CD14-positive monocyte (primary cell): ENCODE measurements at regions not wholly inside any gene's neighbourhood (a gene's known extent, or its start where the extent isn't known, plus 50 kb on each side); places are given as distances from the start of the nearest gene placed in this dataset.

Experiments used
- DNase-seq, 3 donors: peaks; one replicate each; pipeline ENCODE4 v3.0.0-alpha.2; 2011 to 2022
- H2AFZ ChIP-seq: 2 replicates; pipeline ENCODE4 v1.6.0; 2012; ENCODE audit warnings: mild to moderate bottlenecking, low read depth, low read length, inconsistent platforms; ENCODE audit not compliant: insufficient read depth, poor library complexity, severe bottlenecking
- H3K27ac ChIP-seq, 2 donors: 1 replicate in 1 of 2; 2 replicates in 1 of 2; pipeline ENCODE4 v1.5.1; 2012 to 2013; ENCODE audit warnings: low read length in 2 of 2, control low read depth in 1 of 2, inconsistent platforms in 1 of 2, low read depth in 1 of 2, mild to moderate bottlenecking in 1 of 2
- H3K27me3 ChIP-seq, 2 donors: one replicate each; pipeline versions ENCODE4 v1.6.0 to v1.6.1; 2011 to 2013; ENCODE audit warnings: low read length in 2 of 2; ENCODE audit not compliant: control insufficient read depth in 2 of 2, insufficient read depth in 2 of 2
- H3K36me3 ChIP-seq, 2 donors: replicated peaks in 1 of 2; 1 replicate in 1 of 2; 2 replicates in 1 of 2; pipeline versions ENCODE4 v1.5.1 to v1.6.1; 2012 to 2013; ENCODE audit warnings: low read length in 2 of 2, control low read depth in 1 of 2, inconsistent platforms in 1 of 2, mild to moderate bottlenecking in 1 of 2; ENCODE audit not compliant: insufficient read depth in 2 of 2, control insufficient read depth in 1 of 2
- H3K4me1 ChIP-seq, 2 donors: 1 replicate in 1 of 2; 2 replicates in 1 of 2; pipeline versions ENCODE4 v1.5.1 to v1.6.1; 2012 to 2013; ENCODE audit warnings: low read length in 2 of 2, control low read depth in 1 of 2, inconsistent platforms in 1 of 2, mild to moderate bottlenecking in 1 of 2, moderate library complexity in 1 of 2; ENCODE audit not compliant: insufficient read depth in 2 of 2, control insufficient read depth in 1 of 2
- H3K4me2 ChIP-seq: replicated peaks from 2 replicates; pipeline ENCODE3; 2012; ENCODE audit warnings: low read length, moderate library complexity, mild to moderate bottlenecking; ENCODE audit not compliant: poor library complexity, severe bottlenecking; ENCODE audit errors: extremely low read depth
- H3K4me3 ChIP-seq, 3 experiments: fragments of 200-600 bp in 1 of 3; sonication (generic) in 1 of 3; replicated peaks in 1 of 3; 1 replicate in 2 of 3; 2 replicates in 1 of 3; pipeline ENCODE4 v1.5.1; 2011 to 2013; ENCODE audit warnings: low read length in 3 of 3, mild to moderate bottlenecking in 3 of 3, control low read depth in 2 of 3, low read depth in 2 of 3, inconsistent platforms in 1 of 3, moderate library complexity in 1 of 3
- H3K79me2 ChIP-seq: 2 replicates; pipeline ENCODE4 v1.6.0; 2012; ENCODE audit warnings: mild to moderate bottlenecking, control low read depth, inconsistent platforms, low read length, moderate library complexity; ENCODE audit not compliant: insufficient read depth
- H3K9ac ChIP-seq: 2 replicates; pipeline ENCODE4 v1.6.0; 2017; ENCODE audit warnings: low read length, mild to moderate bottlenecking; ENCODE audit not compliant: insufficient read depth, poor library complexity, severe bottlenecking
- H3K9me3 ChIP-seq, 2 donors: replicated peaks in 1 of 2; 1 replicate in 1 of 2; 2 replicates in 1 of 2; pipeline versions ENCODE4 v1.5.1 to v1.6.1; 2012 to 2013; ENCODE audit warnings: low read length in 2 of 2, control low read depth in 1 of 2; ENCODE audit not compliant: control insufficient read depth in 1 of 2, insufficient read depth in 1 of 2
- H4K20me1 ChIP-seq: 2 replicates; pipeline ENCODE4 v1.6.0; 2012; ENCODE audit warnings: mild to moderate bottlenecking, low read length, control low read depth, moderate library complexity; ENCODE audit not compliant: insufficient read depth
- H3K27ac Mint-ChIP-seq, 7 donors: one replicate each; pipeline ENCODE4 v1.8.0; 2020; ENCODE audit warnings: mild to moderate bottlenecking in 7 of 7, mixed read lengths in 7 of 7, moderate library complexity in 6 of 7, inconsistent platforms in 2 of 7
- H3K27me3 Mint-ChIP-seq, 3 donors: one replicate each; pipeline ENCODE4 v1.8.0; 2021 to 2022; ENCODE audit warnings: low read depth in 3 of 3, mild to moderate bottlenecking in 3 of 3, mixed read lengths in 3 of 3, moderate library complexity in 3 of 3, inconsistent platforms in 1 of 3
- H3K36me3 Mint-ChIP-seq, 2 donors: one replicate each; pipeline ENCODE4 v1.8.0; 2020; ENCODE audit warnings: mixed read lengths in 2 of 2, inconsistent platforms in 1 of 2, mild to moderate bottlenecking in 1 of 2
- H3K4me1 Mint-ChIP-seq: one replicate; pipeline ENCODE4 v1.8.0; 2020; ENCODE audit warnings: mild to moderate bottlenecking, mixed read lengths
- H3K4me3 Mint-ChIP-seq, 2 donors: one replicate each; pipeline ENCODE4 v1.8.0; 2020; ENCODE audit warnings: mild to moderate bottlenecking in 2 of 2, mixed read lengths in 2 of 2, moderate library complexity in 1 of 2
- H3K9me3 Mint-ChIP-seq, 7 donors: one replicate each; pipeline ENCODE4 v1.8.0; 2020 to 2022; ENCODE audit warnings: mixed read lengths in 7 of 7, mild to moderate bottlenecking in 6 of 7, moderate library complexity in 6 of 7, inconsistent platforms in 2 of 7
- WGBS: methylation state at CpG from one replicate; pipeline ENCODE4 v1.1.5; 2013; ENCODE audit warnings: missing lambda C conversion rate; ENCODE audit not compliant: insufficient coverage; 5-methylcytosine and 5-hydroxymethylcytosine counted together
- intact Hi-C, 2 donors: fragments of 100-400 bp; cut with micrococcal nuclease; formaldehyde crosslinking; loops; one replicate each; pipeline versions ENCODE4 v1.15.0 to v1.15.1; 2023
- TF ChIP-seq, protein P1 (sequence below): fragments of 200-600 bp; IDR thresholded peaks from one replicate; pipeline ENCODE4 v1.8.0; 2022; ENCODE audit warnings: antibody characterized with exemption, mild to moderate bottlenecking

GRCh38 chr7:51455086-51455485 is 138.5 kb upstream of the COBL start:
- no peaks in the 10 kb centered on the region for H4K20me1 ChIP-seq
- WGBS = 75% methylated on average over 3 of the region's 3 CpGs
- no peaks in the 10 kb centered on the region for H3K36me3 Mint-ChIP-seq
- H2AFZ ChIP-seq = no peak overlapping the region
- H3K4me2 ChIP-seq = no peak overlapping the region
- H3K4me3 ChIP-seq = no peak overlapping the region
- H3K4me1 Mint-ChIP-seq = no peaks in the 10 kb centered on the region
- intact Hi-C loops = no loop called here
- H3K27ac Mint-ChIP-seq = no peak overlapping the region
- H3K9ac ChIP-seq = no peak overlapping the region
- peaks cover 0 to 7% (median 0%) of the 10 kb centered on the region in 3 donors for H3K27me3 Mint-ChIP-seq
- no peaks in the 10 kb centered on the region for H3K27me3 ChIP-seq
- no peaks in the 10 kb centered on the region for H3K79me2 ChIP-seq
- DNase-seq = no peak
- TF ChIP-seq, protein P1, sequence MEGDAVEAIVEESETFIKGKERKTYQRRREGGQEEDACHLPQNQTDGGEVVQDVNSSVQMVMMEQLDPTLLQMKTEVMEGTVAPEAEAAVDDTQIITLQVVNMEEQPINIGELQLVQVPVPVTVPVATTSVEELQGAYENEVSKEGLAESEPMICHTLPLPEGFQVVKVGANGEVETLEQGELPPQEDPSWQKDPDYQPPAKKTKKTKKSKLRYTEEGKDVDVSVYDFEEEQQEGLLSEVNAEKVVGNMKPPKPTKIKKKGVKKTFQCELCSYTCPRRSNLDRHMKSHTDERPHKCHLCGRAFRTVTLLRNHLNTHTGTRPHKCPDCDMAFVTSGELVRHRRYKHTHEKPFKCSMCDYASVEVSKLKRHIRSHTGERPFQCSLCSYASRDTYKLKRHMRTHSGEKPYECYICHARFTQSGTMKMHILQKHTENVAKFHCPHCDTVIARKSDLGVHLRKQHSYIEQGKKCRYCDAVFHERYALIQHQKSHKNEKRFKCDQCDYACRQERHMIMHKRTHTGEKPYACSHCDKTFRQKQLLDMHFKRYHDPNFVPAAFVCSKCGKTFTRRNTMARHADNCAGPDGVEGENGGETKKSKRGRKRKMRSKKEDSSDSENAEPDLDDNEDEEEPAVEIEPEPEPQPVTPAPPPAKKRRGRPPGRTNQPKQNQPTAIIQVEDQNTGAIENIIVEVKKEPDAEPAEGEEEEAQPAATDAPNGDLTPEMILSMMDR = no peak
- H3K27ac ChIP-seq = no peak overlapping the region
- H3K4me3 Mint-ChIP-seq = no peak overlapping the region
- H3K9me3 ChIP-seq = no peaks in the 10 kb centered on the region
- no peaks in the 10 kb centered on the region for H3K4me1 ChIP-seq
- peaks cover 1 to 17% (median 4%) of the 10 kb centered on the region in 7 donors for H3K9me3 Mint-ChIP-seq
- H3K36me3 ChIP-seq = no peaks in the 10 kb centered on the region

- no peaks in the 10 kb centered on the region for H3K4me1 Mint-ChIP-seq
- 100% methylated on average over 1 of the region's 1 CpG for WGBS
- Histone ChIP-seq H3K9me3 (peaks cover 0 to 8% of the 10 kb centered on the region in 2 donors), H3K4me3 (no peak overlapping the region), H4K20me1 (no peaks in the 10 kb centered on the region), H3K79me2 (no peaks in the 10 kb centered on the region), H3K36me3 (no peaks in the 10 kb centered on the region), H3K27me3 (no peaks in the 10 kb centered on the region), H3K27ac (no peak overlapping the region), H3K9ac (no peak overlapping the region), H3K4me1 (no peaks in the 10 kb centered on the region), H3K4me2 (no peak overlapping the region), H2AFZ (no peak overlapping the region)
- H3K4me3 Mint-ChIP-seq = no peak overlapping the region
- H3K36me3 Mint-ChIP-seq = no peaks in the 10 kb centered on the region
- TF ChIP-seq, protein P1 = no peak
- peaks cover 1 to 20% (median 5%) of the 10 kb centered on the region in 7 donors for H3K9me3 Mint-ChIP-seq
- DNase-seq = no peak
- intact Hi-C loops = no loop called here
- no peak overlapping the region for H3K27ac Mint-ChIP-seq
- H3K27me3 Mint-ChIP-seq = peaks cover 0 to 4% (median 1%) of the 10 kb centered on the region in 3 donors
Measured at GRCh38 chr7:51452694-51453093, 136.1 kb upstream of the COBL start.
